Uterus (tissue), 2 donors: ENCODE measurements at regions not wholly inside any gene's neighbourhood (a gene's known extent, or its start where the extent isn't known, plus 50 kb on each side); places are given as distances from the start of the nearest gene placed in this dataset.

Source experiments
- CTCF ChIP-seq, 4 experiments: fragments of 200-600 bp in 2 of 4; fragments of 450-650 bp in 2 of 4; sonication (generic) in 2 of 4; IDR thresholded peaks; one replicate each; pipeline ENCODE4 v1.5.1; 2016 to 2019; ENCODE audit warnings: antibody characterized with exemption in 4 of 4, mild to moderate bottlenecking in 2 of 4, moderate library complexity in 1 of 4
- POLR2A ChIP-seq, 2 donors: fragments of 450-650 bp; IDR thresholded peaks; one replicate each; pipeline ENCODE4 v1.6.1; 2016; ENCODE audit warnings: antibody characterized with exemption in 2 of 2, mild to moderate bottlenecking in 1 of 2, moderate library complexity in 1 of 2

GRCh38 chr2:22946553-22946952, 438.4 kb upstream of the KLHL29 start:
- TF ChIP-seq CTCF (IDR thresholded peaks at IDR 0.05), result no peak
- no peak for TF ChIP-seq POLR2A (IDR thresholded peaks at IDR 0.05)
